H1 (cell line): ENCODE measurements at regions not wholly inside any gene's neighbourhood (a gene's known extent, or its start where the extent isn't known, plus 50 kb on each side); places are given as distances from the start of the nearest gene placed in this dataset.

Experiments used
- CEBPB ChIP-seq: IDR thresholded peaks from 2 replicates; pipeline ENCODE4 v1.6.1; 2012; ENCODE audit warnings: low read depth, low read length
- CHD7 ChIP-seq: fragments of 300-600 bp; sonication (generic); IDR thresholded peaks from 2 replicates; pipeline ENCODE4 v1.7.1; 2012; ENCODE audit warnings: low read length, moderate library complexity, mild to moderate bottlenecking, inconsistent platforms; ENCODE audit not compliant: insufficient replicate concordance
- FOSL1 ChIP-seq: IDR thresholded peaks from 2 replicates; pipeline ENCODE4 v1.6.1; 2011; ENCODE audit warnings: mild to moderate bottlenecking, low read depth, low read length, moderate library complexity; ENCODE audit not compliant: insufficient read depth
- GABPA ChIP-seq: IDR thresholded peaks from 2 replicates; pipeline ENCODE4 v1.6.1; 2011; ENCODE audit warnings: mild to moderate bottlenecking, low read length, moderate library complexity, borderline replicate concordance; ENCODE audit not compliant: insufficient read depth
- MAX ChIP-seq: IDR thresholded peaks from 2 replicates; pipeline ENCODE4 v1.6.1; 2012; ENCODE audit warnings: inconsistent platforms
- PHF8 ChIP-seq: fragments of 200-600 bp; sonication (generic); conservative IDR thresholded peaks from 2 replicates; pipeline ENCODE4 v1.7.1; 2012; ENCODE audit warnings: low read depth, mild to moderate bottlenecking, inconsistent platforms, low read length, moderate library complexity
- POLR2AphosphoS5 ChIP-seq: IDR thresholded peaks from 2 replicates; pipeline ENCODE4 v1.6.1; 2011; ENCODE audit warnings: low read depth, low read length
- TAF7 ChIP-seq: optimal IDR thresholded peaks from 2 replicates; pipeline ENCODE3; 2011; ENCODE audit warnings: low read depth, mild to moderate bottlenecking, inconsistent platforms, low read length, moderate library complexity, borderline replicate concordance
- ZNF274 ChIP-seq: IDR thresholded peaks from 2 replicates; pipeline ENCODE4 v1.7.0; 2012; ENCODE audit warnings: low read length, borderline replicate concordance; ENCODE audit errors: extremely low read depth
- TF ChIP-seq, protein P1 (sequence below): IDR thresholded peaks from 2 replicates; pipeline ENCODE4 v1.6.1; 2011; ENCODE audit warnings: low read depth, mild to moderate bottlenecking, low read length; ENCODE audit not compliant: insufficient read depth

GRCh38 chr18:7457262-7457661, 109.9 kb upstream of the PTPRM start (continued):
- TF ChIP-seq CHD7 = no peak
- no peak for TF ChIP-seq CEBPB
- no peak for TF ChIP-seq POLR2AphosphoS5
- TF ChIP-seq TAF7 = no peak
- TF ChIP-seq, protein P1, sequence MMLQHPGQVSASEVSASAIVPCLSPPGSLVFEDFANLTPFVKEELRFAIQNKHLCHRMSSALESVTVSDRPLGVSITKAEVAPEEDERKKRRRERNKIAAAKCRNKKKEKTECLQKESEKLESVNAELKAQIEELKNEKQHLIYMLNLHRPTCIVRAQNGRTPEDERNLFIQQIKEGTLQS = no peak
- no peak for TF ChIP-seq FOSL1
- TF ChIP-seq PHF8 = no peak
- no peak for TF ChIP-seq MAX
- TF ChIP-seq ZNF274 = no peak
- TF ChIP-seq GABPA = no peak
